Urothelium cell line (cell line): ENCODE measurements at regions not wholly inside any gene's neighbourhood (a gene's known extent, or its start where the extent isn't known, plus 50 kb on each side); places are given as distances from the start of the nearest gene placed in this dataset.
"Not testable (repeated sequence)": the region's sequence is repeated elsewhere in the genome, so short reads cannot be mapped to it uniquely, and the experiment has no call there.

Experiments
- DNase-seq: peaks from one replicate; pipeline ENCODE4 v3.0.0; 2011; ENCODE audit warnings: low spot score, mixed read lengths
- FAIRE-seq: peaks from 2 replicates; lab custom pipeline; 2011; peaks lifted over from hg19 to GRCh38; lab: Jason Lieb, UNC

- FAIRE-seq (no peak), DNase-seq (no peak)
Measured at GRCh38 chr3:118151164-118151563, 883.5 kb downstream of the IGSF11 start.

- DNase-seq, FAIRE-seq: not testable (repeated sequence)
Measured at GRCh38 chr3:118162627-118163588, 871.7 kb downstream of the IGSF11 start.

- FAIRE-seq: no peak
- DNase-seq: no peak
Measured at GRCh38 chr3:118165413-118165812, 869.2 kb downstream of the IGSF11 start.

GRCh38 chr3:118167571-118167970 is 867.1 kb downstream of the IGSF11 start:
- DNase-seq: no peak
- FAIRE-seq: no peak

GRCh38 chr3:118168175-118168574 is 866.5 kb downstream of the IGSF11 start:
- FAIRE-seq: no peak
- no peak for DNase-seq

- DNase-seq: no peak
- no peak for FAIRE-seq
Measured at GRCh38 chr3:118171236-118171852, 863.3 kb downstream of the IGSF11 start.

- FAIRE-seq: no peak
- DNase-seq: no peak
Measured at GRCh38 chr3:118180853-118181252, 853.8 kb downstream of the IGSF11 start.

GRCh38 chr3:118181274-118181673 is 853.4 kb downstream of the IGSF11 start:
- FAIRE-seq (no peak), DNase-seq (no peak)

- DNase-seq: no peak
- FAIRE-seq: no peak
Measured at GRCh38 chr3:118186051-118186450, 848.6 kb downstream of the IGSF11 start.

- FAIRE-seq (no peak), DNase-seq (no peak)
Measured at GRCh38 chr3:118187221-118187620, 847.4 kb downstream of the IGSF11 start.

GRCh38 chr3:118196183-118196582 is 838.5 kb downstream of the IGSF11 start:
- DNase-seq (no peak), FAIRE-seq (no peak)

- FAIRE-seq (no peak), DNase-seq (no peak)
Measured at GRCh38 chr3:118199044-118199443, 835.6 kb downstream of the IGSF11 start.

- FAIRE-seq (no peak), DNase-seq (no peak)
Measured at GRCh38 chr3:118204052-118204656, 830.5 kb downstream of the IGSF11 start.

- DNase-seq (no peak), FAIRE-seq (no peak)
Measured at GRCh38 chr3:118207271-118207670, 827.4 kb downstream of the IGSF11 start.

- DNase-seq (no peak), FAIRE-seq (no peak)
Measured at GRCh38 chr3:118208642-118209041, 826.0 kb downstream of the IGSF11 start.

- FAIRE-seq (no peak), DNase-seq (no peak)
Measured at GRCh38 chr3:118213892-118214291, 820.8 kb downstream of the IGSF11 start.

- FAIRE-seq: no peak
Measured at GRCh38 chr3:118226206-118226605, 808.4 kb downstream of the IGSF11 start.

GRCh38 chr3:118227191-118227590 is 807.5 kb downstream of the IGSF11 start:
- FAIRE-seq: no peak
- no peak for DNase-seq

More at GRCh38 chr3:118226206-118226605, 808.4 kb downstream of the IGSF11 start:
- no peak for DNase-seq

- FAIRE-seq: no peak
- no peak for DNase-seq
Measured at GRCh38 chr3:118228151-118228550, 806.5 kb downstream of the IGSF11 start.

GRCh38 chr3:118229196-118229595 is 805.5 kb downstream of the IGSF11 start:
- FAIRE-seq (no peak), DNase-seq (no peak)

- no peak for FAIRE-seq
- no peak for DNase-seq
Measured at GRCh38 chr3:118231578-118231977, 803.1 kb downstream of the IGSF11 start.

- peak; percentile 42 for FAIRE-seq
- no peak for DNase-seq
Measured at GRCh38 chr3:118239253-118239652, 795.4 kb downstream of the IGSF11 start.
